OCI-LY1 (cell line): ENCODE measurements at regions not wholly inside any gene's neighbourhood (a gene's known extent, or its start where the extent isn't known, plus 50 kb on each side); places are given as distances from the start of the nearest gene placed in this dataset.

Experiments used
- H2AFZ ChIP-seq: fragments of 200-600 bp; sonication (generic), shearing (Covaris generic); 2 replicates; pipeline ENCODE4 v1.6.0; 2014; ENCODE audit warnings: antibody characterized with exemption, mild to moderate bottlenecking, low read length
- H3F3A ChIP-seq: fragments of 200-600 bp; sonication (generic), shearing (Covaris generic); 2 replicates; pipeline ENCODE4 v1.6.0; 2014; ENCODE audit warnings: mild to moderate bottlenecking, antibody characterized with exemption, low read length, moderate library complexity; ENCODE audit not compliant: insufficient read depth
- H3K27ac ChIP-seq: fragments of 200-600 bp; sonication (generic); 2 replicates; pipeline ENCODE4 v1.5.1; 2014; ENCODE audit warnings: low read length, mixed run types, mild to moderate bottlenecking, low read depth; ENCODE audit not compliant: poor library complexity, severe bottlenecking
- H3K27me3 ChIP-seq: fragments of 200-600 bp; sonication (generic); 2 replicates; pipeline ENCODE4 v1.6.0; 2014; ENCODE audit warnings: antibody characterized with exemption, mild to moderate bottlenecking, low read length, moderate library complexity; ENCODE audit not compliant: insufficient read depth
- H3K36me3 ChIP-seq: fragments of 200-600 bp; sonication (generic); 2 replicates; pipeline ENCODE4 v1.6.1; 2014; ENCODE audit warnings: mild to moderate bottlenecking, antibody characterized with exemption, low read length, moderate library complexity, mixed read lengths; ENCODE audit not compliant: insufficient read depth
- H3K4me1 ChIP-seq: fragments of 200-600 bp; sonication (generic); 2 replicates; pipeline ENCODE4 v1.5.1; 2014; ENCODE audit warnings: mild to moderate bottlenecking, low read length, moderate library complexity; ENCODE audit not compliant: insufficient read depth, severe bottlenecking
- H3K4me2 ChIP-seq: fragments of 200-600 bp; sonication (generic), shearing (Covaris generic); 2 replicates; pipeline ENCODE4 v1.6.1; 2014; ENCODE audit warnings: low read length
- H3K4me3 ChIP-seq: fragments of 200-600 bp; sonication (generic); 2 replicates; pipeline ENCODE4 v1.5.1; 2014; ENCODE audit warnings: low read length, low read depth, mild to moderate bottlenecking, mixed read lengths; ENCODE audit not compliant: poor library complexity, severe bottlenecking
- H3K79me2 ChIP-seq: fragments of 200-600 bp; shearing (Covaris generic); 2 replicates; pipeline ENCODE4 v1.6.1; 2016; ENCODE audit warnings: mixed run types, low read length, mixed read lengths; ENCODE audit not compliant: insufficient read depth
- H3K9ac ChIP-seq: fragments of 200-600 bp; sonication (generic), shearing (Covaris generic); 2 replicates; pipeline ENCODE4 v1.6.1; 2014; ENCODE audit warnings: mild to moderate bottlenecking, low read length, mixed read lengths
- H3K9me2 ChIP-seq: fragments of 200-600 bp; sonication (generic), shearing (Covaris generic); 2 replicates; pipeline ENCODE4 v1.6.1; 2014; ENCODE audit warnings: low read depth, mild to moderate bottlenecking, low read length, mixed read lengths
- H3K9me3 ChIP-seq: fragments of 200-600 bp; shearing (Covaris generic); 2 replicates; pipeline ENCODE4 v1.6.1; 2014; ENCODE audit warnings: low read length, mixed read lengths
- H4K20me1 ChIP-seq: fragments of 200-600 bp; sonication (generic), shearing (Covaris generic); 2 replicates; pipeline ENCODE4 v1.6.0; 2016; ENCODE audit warnings: mild to moderate bottlenecking, low read length; ENCODE audit not compliant: insufficient read depth
- EZH2 ChIP-seq: fragments of 200-600 bp; sonication (generic), shearing (Covaris generic); IDR thresholded peaks from 2 replicates; pipeline ENCODE4 v1.8.0; 2017; ENCODE audit warnings: borderline replicate concordance, mixed run types, mild to moderate bottlenecking, antibody characterized with exemption, low read length, moderate library complexity, mixed read lengths
- TF ChIP-seq, protein P1 (sequence below): fragments of 200-600 bp; sonication (generic), shearing (Covaris generic); IDR thresholded peaks from 2 replicates; pipeline ENCODE4 v1.5.1; 2017; ENCODE audit warnings: mild to moderate bottlenecking, antibody characterized with exemption, low read length, moderate library complexity, mixed read lengths

DNA sequence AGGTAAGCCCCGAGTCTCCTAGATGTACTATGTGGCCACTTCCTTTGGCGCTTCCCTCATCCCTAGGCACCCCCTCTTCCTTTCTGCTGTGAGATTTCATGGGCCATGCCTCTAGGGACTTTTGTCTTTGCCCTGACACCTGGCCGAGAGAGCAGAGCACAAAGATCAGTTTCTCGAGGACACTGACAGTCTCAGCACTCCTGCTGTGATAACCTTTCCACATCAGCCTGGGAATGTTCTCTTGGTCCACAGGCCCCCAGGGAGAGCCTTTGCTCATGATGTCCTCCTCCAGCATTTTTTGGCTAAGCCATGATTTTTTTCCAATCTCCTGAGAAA lies 127.0 kb upstream of the CPEB4 start:
- H3K9ac ChIP-seq: no peak overlapping the region
- peaks cover 40% of the 10 kb centered on the region for H3K4me1 ChIP-seq
- no peak overlapping the region for H2AFZ ChIP-seq
- no peaks in the 10 kb centered on the region; the same call in 1 of the 2 replicates for H3K36me3 ChIP-seq
- H3K27ac ChIP-seq: no peak overlapping the region
- no peaks in the 10 kb centered on the region for H3K9me3 ChIP-seq
- H3F3A ChIP-seq: no peaks in the 10 kb centered on the region
- TF ChIP-seq EZH2: no peak
- TF ChIP-seq, protein P1, sequence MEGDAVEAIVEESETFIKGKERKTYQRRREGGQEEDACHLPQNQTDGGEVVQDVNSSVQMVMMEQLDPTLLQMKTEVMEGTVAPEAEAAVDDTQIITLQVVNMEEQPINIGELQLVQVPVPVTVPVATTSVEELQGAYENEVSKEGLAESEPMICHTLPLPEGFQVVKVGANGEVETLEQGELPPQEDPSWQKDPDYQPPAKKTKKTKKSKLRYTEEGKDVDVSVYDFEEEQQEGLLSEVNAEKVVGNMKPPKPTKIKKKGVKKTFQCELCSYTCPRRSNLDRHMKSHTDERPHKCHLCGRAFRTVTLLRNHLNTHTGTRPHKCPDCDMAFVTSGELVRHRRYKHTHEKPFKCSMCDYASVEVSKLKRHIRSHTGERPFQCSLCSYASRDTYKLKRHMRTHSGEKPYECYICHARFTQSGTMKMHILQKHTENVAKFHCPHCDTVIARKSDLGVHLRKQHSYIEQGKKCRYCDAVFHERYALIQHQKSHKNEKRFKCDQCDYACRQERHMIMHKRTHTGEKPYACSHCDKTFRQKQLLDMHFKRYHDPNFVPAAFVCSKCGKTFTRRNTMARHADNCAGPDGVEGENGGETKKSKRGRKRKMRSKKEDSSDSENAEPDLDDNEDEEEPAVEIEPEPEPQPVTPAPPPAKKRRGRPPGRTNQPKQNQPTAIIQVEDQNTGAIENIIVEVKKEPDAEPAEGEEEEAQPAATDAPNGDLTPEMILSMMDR: no peak
- H4K20me1 ChIP-seq: no peaks in the 10 kb centered on the region
- no peak overlapping the region for H3K4me2 ChIP-seq
- no peaks in the 10 kb centered on the region for H3K27me3 ChIP-seq
- H3K9me2 ChIP-seq: no peaks in the 10 kb centered on the region
- H3K79me2 ChIP-seq: no peaks in the 10 kb centered on the region
- H3K4me3 ChIP-seq: no peak overlapping the region

DNA sequence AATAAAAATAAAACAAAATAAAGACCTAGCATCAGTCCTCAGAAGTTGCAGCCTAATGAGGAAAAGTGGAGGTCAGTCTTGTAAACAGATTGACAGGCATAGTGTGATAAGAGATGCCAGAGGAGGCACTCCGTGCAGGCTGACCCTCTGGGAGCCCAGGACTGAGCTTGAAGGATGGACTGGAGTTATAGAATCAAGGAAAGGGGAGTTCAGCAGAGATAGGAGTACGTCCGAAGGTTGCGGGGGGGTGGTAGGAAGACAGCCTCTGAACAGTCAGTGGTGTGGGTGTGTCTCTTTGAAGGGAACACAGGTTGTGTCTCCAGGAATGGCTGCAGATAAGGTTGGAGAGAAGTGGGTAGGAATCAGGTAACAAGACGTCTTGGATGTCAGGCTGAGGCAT lies 126.1 kb upstream of the CPEB4 start:
- TF ChIP-seq, protein P1: no peak
- TF ChIP-seq EZH2: no peak
- Histone ChIP-seq H3K4me1 (peaks cover 49% of the 10 kb centered on the region), H2AFZ (no peak overlapping the region), H3K4me2 (no peak overlapping the region), H3K79me2 (no peaks in the 10 kb centered on the region), H3F3A (no peaks in the 10 kb centered on the region), H4K20me1 (no peaks in the 10 kb centered on the region), H3K9me2 (no peaks in the 10 kb centered on the region), H3K36me3 (no peaks in the 10 kb centered on the region), H3K9ac (no peak overlapping the region), H3K9me3 (no peaks in the 10 kb centered on the region), H3K4me3 (no peak overlapping the region), H3K27ac (no peak overlapping the region), H3K27me3 (no peaks in the 10 kb centered on the region)

GRCh38 chr5:173762930-173763329 lies 125.2 kb upstream of the CPEB4 start:
- no peaks in the 10 kb centered on the region for H3K79me2 ChIP-seq
- peaks cover 58% of the 10 kb centered on the region for H3K4me1 ChIP-seq
- H3K4me3 ChIP-seq: no peak overlapping the region
- no peaks in the 10 kb centered on the region for H3F3A ChIP-seq
- no peak overlapping the region for H3K9ac ChIP-seq
- no peaks in the 10 kb centered on the region for H4K20me1 ChIP-seq
- no peaks in the 10 kb centered on the region for H3K36me3 ChIP-seq
- H2AFZ ChIP-seq: no peak overlapping the region
- H3K4me2 ChIP-seq: no peak overlapping the region; the same call in 1 of the 2 replicates
- no peaks in the 10 kb centered on the region for H3K9me2 ChIP-seq
- H3K27me3 ChIP-seq: no peaks in the 10 kb centered on the region
- no peak for TF ChIP-seq EZH2
- TF ChIP-seq, protein P1: no peak
- H3K9me3 ChIP-seq: no peaks in the 10 kb centered on the region
- no peak overlapping the region for H3K27ac ChIP-seq
